H1 (cell line): ENCODE measurements at regions not wholly inside any gene's neighbourhood (a gene's known extent, or its start where the extent isn't known, plus 50 kb on each side); places are given as distances from the start of the nearest gene placed in this dataset.

ENCODE experiments used
- CHD7 ChIP-seq: fragments of 300-600 bp; sonication (generic); IDR thresholded peaks from 2 replicates; pipeline ENCODE4 v1.7.1; 2012; ENCODE audit warnings: low read length, moderate library complexity, mild to moderate bottlenecking, inconsistent platforms; ENCODE audit not compliant: insufficient replicate concordance
- POLR2AphosphoS5 ChIP-seq: IDR thresholded peaks from 2 replicates; pipeline ENCODE4 v1.6.1; 2011; ENCODE audit warnings: low read depth, low read length
- SRF ChIP-seq: IDR thresholded peaks from 2 replicates; pipeline ENCODE4 v1.6.1; 2011; ENCODE audit warnings: mild to moderate bottlenecking, low read depth, low read length, moderate library complexity
- TAF7 ChIP-seq: optimal IDR thresholded peaks from 2 replicates; pipeline ENCODE3; 2011; ENCODE audit warnings: low read depth, mild to moderate bottlenecking, inconsistent platforms, low read length, moderate library complexity, borderline replicate concordance
- TEAD4 ChIP-seq: IDR thresholded peaks from 2 replicates; pipeline ENCODE4 v1.6.1; 2012; ENCODE audit warnings: low read depth, low read length, inconsistent platforms, mixed read lengths

- TF ChIP-seq CHD7 (no peak), TEAD4 (no peak), POLR2AphosphoS5 (no peak), TAF7 (no peak), SRF (no peak)
- TF ChIP-seq, all 59 proteins: peak for 0
These were observed 1059.3 kb upstream of the CNTN5 start (continued) for GRCh38 chr11:97961431-97961830.
